ENCODE measurements at regions not wholly inside any gene's neighbourhood (a gene's known extent, or its start where the extent isn't known, plus 50 kb on each side); places are given as distances from the start of the nearest gene placed in this dataset.

DNA sequence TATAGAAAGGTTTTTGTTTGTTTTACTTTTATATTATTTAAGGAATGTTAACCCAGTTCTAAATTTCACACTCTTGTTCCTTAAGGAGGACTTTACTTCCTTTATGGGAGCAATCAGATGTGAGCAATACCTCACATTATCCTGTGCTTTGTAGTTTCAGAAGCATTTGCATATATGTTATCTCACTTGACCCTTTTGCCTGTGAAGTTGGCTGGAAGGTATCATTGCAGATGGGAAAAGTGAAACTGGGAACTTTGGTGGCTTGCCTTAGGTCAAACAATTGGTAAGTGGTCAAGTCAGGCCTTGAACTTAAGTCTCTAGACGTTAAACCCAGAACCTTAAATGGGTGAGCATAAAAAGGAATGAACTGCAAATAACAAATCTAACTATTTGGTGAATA, 90.6 kb downstream of the AREG start:
- no peaks in the 10 kb centered on the region for H3K9me3 ChIP-seq
- no peaks in the 10 kb centered on the region for H3K4me1 ChIP-seq (ENCODE audit: insufficient read depth)
- H3K4me3 ChIP-seq, result no peak overlapping the region
- H3K36me3 ChIP-seq, result no peaks in the 10 kb centered on the region
- 75 to 85% (median 80%) methylated on average over 1 of the region's 1 CpG for WGBS, 3 donors
- intact Hi-C loops (cut with DNase I), result no loop called here
- no peaks in the 10 kb centered on the region for H3K27me3 ChIP-seq
- no peak overlapping the region for H3K27ac ChIP-seq
- no peak for TF ChIP-seq EP300 (IDR thresholded peaks at IDR 0.05)
- no peak for TF ChIP-seq POLR2A (IDR thresholded peaks at IDR 0.05)
- TF ChIP-seq, protein P1, sequence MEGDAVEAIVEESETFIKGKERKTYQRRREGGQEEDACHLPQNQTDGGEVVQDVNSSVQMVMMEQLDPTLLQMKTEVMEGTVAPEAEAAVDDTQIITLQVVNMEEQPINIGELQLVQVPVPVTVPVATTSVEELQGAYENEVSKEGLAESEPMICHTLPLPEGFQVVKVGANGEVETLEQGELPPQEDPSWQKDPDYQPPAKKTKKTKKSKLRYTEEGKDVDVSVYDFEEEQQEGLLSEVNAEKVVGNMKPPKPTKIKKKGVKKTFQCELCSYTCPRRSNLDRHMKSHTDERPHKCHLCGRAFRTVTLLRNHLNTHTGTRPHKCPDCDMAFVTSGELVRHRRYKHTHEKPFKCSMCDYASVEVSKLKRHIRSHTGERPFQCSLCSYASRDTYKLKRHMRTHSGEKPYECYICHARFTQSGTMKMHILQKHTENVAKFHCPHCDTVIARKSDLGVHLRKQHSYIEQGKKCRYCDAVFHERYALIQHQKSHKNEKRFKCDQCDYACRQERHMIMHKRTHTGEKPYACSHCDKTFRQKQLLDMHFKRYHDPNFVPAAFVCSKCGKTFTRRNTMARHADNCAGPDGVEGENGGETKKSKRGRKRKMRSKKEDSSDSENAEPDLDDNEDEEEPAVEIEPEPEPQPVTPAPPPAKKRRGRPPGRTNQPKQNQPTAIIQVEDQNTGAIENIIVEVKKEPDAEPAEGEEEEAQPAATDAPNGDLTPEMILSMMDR (IDR thresholded peaks at IDR 0.05), result no peak
- no peak for DNase-seq

DNA sequence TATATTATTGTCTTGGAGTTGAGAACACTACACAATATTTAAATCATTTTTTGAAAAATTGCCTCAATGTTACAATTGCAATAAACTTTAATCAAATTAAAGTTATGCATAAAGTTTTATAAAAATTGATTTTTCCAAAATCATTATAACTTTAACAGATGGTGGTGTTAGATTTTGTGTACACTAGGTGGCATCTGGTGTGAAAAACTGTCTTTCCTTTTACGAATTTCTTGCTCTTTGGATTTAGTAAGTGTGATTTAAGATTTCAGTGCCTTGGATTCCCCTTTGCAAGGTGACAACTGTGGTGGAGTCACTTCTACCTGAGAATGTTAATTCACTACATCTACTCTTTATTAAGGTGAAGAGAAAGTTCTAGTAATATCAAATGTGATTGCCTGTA, 91.6 kb downstream of the AREG start:
- peaks cover under 1% of the 10 kb centered on the region for H3K4me1 ChIP-seq (ENCODE audit: insufficient read depth)
- intact Hi-C loops (cut with DNase I), result no loop called here
- H3K4me3 ChIP-seq, result no peak overlapping the region
- WGBS, 3 donors, result 43 to 59% (median 50%) methylated on average over 1 of the region's 1 CpG
- H3K27ac ChIP-seq, result no peak overlapping the region
- no peak for DNase-seq
- H3K27me3 ChIP-seq, result no peaks in the 10 kb centered on the region
- H3K36me3 ChIP-seq, result no peaks in the 10 kb centered on the region
- TF ChIP-seq, protein P1 (IDR thresholded peaks at IDR 0.05), result no peak
- TF ChIP-seq EP300 (IDR thresholded peaks at IDR 0.05) (no peak), POLR2A (IDR thresholded peaks at IDR 0.05) (no peak)
- no peaks in the 10 kb centered on the region for H3K9me3 ChIP-seq

DNA sequence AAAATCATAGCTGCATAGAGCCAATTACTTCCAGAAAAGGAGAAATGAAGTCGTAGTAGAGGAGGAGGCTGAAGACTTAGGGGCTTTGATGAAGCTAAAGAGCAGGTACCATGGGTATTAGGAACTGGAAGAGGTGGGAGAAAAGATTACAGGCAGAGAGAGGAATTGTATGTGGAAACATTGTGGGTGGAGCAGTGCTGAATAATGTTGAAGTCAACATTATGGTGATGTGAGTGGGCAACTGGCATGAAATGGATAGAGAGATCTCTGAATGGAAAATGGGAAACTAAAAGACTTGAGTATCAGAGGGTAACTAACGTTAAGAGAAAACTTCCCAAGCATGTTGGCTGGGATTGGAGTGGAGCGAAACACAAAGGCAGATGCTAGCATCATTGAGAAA, 92.5 kb downstream of the AREG start:
- WGBS, 3 donors, result 83 to 89% (median 88%) methylated on average over 3 of the region's 3 CpGs
- intact Hi-C loops (cut with DNase I), result no loop called here
- no peak for DNase-seq
- H3K4me1 ChIP-seq (ENCODE audit: insufficient read depth), result peaks cover 2% of the 10 kb centered on the region
- no peaks in the 10 kb centered on the region for H3K36me3 ChIP-seq
- no peaks in the 10 kb centered on the region for H3K27me3 ChIP-seq
- no peaks in the 10 kb centered on the region for H3K9me3 ChIP-seq
- H3K4me3 ChIP-seq, result no peak overlapping the region
- no peak overlapping the region for H3K27ac ChIP-seq
- TF ChIP-seq EP300 (IDR thresholded peaks at IDR 0.05) (no peak), POLR2A (IDR thresholded peaks at IDR 0.05) (no peak)
- TF ChIP-seq, protein P1 (IDR thresholded peaks at IDR 0.05), result no peak

DNA sequence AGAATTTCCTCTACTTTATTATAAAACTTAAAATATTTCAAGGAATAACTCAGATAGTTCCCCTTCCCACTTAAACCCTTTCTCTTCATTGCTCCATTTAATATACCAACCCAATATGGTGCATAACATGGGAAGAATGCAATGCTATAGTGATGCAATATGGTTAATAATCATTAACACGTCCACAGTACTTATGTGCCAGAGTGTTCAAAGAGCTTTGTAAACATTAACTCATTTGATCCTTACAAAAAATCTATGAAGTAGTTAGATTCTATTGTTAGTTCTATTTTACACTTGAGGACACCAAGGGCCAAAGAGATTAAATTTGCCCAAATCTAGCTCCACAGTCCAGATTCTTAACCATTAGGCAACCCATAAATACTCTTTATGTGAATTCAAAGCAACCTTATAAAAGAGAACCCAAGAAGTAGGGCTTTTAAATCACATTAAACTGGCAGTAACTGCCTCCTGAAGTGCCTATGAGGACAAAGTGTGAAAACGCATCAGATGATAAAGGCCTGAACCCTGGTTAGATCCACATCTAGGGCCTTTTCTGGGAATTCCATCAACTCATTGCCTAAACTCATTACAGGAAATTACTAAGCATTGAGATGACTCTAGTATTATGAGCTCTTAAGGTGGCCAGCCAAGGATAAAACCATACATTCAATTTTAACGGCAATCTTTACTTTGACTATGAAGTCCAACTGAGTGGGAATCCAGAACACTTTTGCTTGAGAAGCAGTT, 94.3 kb downstream of the AREG start:
- H3K36me3 ChIP-seq, result no peaks in the 10 kb centered on the region
- intact Hi-C loops (cut with DNase I), result no loop called here
- peaks cover 2% of the 10 kb centered on the region for H3K4me1 ChIP-seq (ENCODE audit: insufficient read depth)
- H3K27ac ChIP-seq, result no peak overlapping the region
- no peak overlapping the region for H3K4me3 ChIP-seq
- 84 to 95% (median 86%) methylated on average over 3 of the region's 3 CpGs for WGBS, 3 donors
- no peaks in the 10 kb centered on the region for H3K9me3 ChIP-seq
- TF ChIP-seq, protein P1 (IDR thresholded peaks at IDR 0.05), result no peak
- TF ChIP-seq POLR2A (IDR thresholded peaks at IDR 0.05) (no peak), EP300 (IDR thresholded peaks at IDR 0.05) (no peak)
- DNase-seq, result no peak
- no peaks in the 10 kb centered on the region for H3K27me3 ChIP-seq
